ENCODE measurements at regions not wholly inside any gene's neighbourhood (a gene's known extent, or its start where the extent isn't known, plus 50 kb on each side); places are given as distances from the start of the nearest gene placed in this dataset.

GRCh38 chr10:90451283-90451682, 406.6 kb downstream of the HTR7 start:
- TF ChIP-seq CHD2 (IDR thresholded peaks at IDR 0.05; ENCODE audit: low read depth, low read length) (no peak), ZZZ3 (CRISPR knock-in tag; IDR thresholded peaks at IDR 0.05; ENCODE audit: borderline replicate concordance) (no peak), BRCA1 (CRISPR knock-in tag; IDR thresholded peaks at IDR 0.05) (no peak), CBX1 (IDR thresholded peaks at IDR 0.05; ENCODE audit: low read depth) (no peak), SRF (IDR thresholded peaks at IDR 0.05; ENCODE audit: low read depth, low read length) (no peak), MXI1 (IDR thresholded peaks at IDR 0.05; ENCODE audit: borderline replicate concordance, low read depth, low read length) (no peak), PBX3 (CRISPR knock-in tag; IDR thresholded peaks at IDR 0.05; ENCODE audit: borderline replicate concordance) (no peak), NCOR1 (IDR thresholded peaks at IDR 0.05; ENCODE audit: borderline replicate concordance, low read length) (no peak), ZNF441 (CRISPR knock-in tag; IDR thresholded peaks at IDR 0.05; ENCODE audit: borderline replicate concordance) (no peak), GATAD2A (CRISPR knock-in tag; IDR thresholded peaks at IDR 0.05) (no peak), POLR2A (IDR thresholded peaks at IDR 0.05; ENCODE audit: insufficient read depth in 1 of 2, low read depth in 2 of 2, low read length in 2 of 2) (no peak)

All from HepG2 (cell line).